Fibroblast of villous mesenchyme (primary cell): ENCODE measurements at regions not wholly inside any gene's neighbourhood (a gene's known extent, or its start where the extent isn't known, plus 50 kb on each side); places are given as distances from the start of the nearest gene placed in this dataset.

Experiments used
- DNase-seq: peaks from one replicate; pipeline ENCODE4 v3.0.0-alpha.2; 2010; ENCODE audit warnings: low read depth
- H3K4me3 ChIP-seq: 2 replicates; pipeline ENCODE4 v1.5.1; 2011; ENCODE audit warnings: low read depth, mild to moderate bottlenecking, low read length
- TF ChIP-seq, protein P1 (sequence below): IDR thresholded peaks from 2 replicates; pipeline ENCODE4 v1.5.1; 2012; ENCODE audit warnings: low read depth, mild to moderate bottlenecking, low read length; ENCODE audit not compliant: insufficient read depth

GRCh38 chr4:129231945-129232588, 136.1 kb downstream of the C4orf33 start:
- DNase-seq, result no peak
- TF ChIP-seq, protein P1, sequence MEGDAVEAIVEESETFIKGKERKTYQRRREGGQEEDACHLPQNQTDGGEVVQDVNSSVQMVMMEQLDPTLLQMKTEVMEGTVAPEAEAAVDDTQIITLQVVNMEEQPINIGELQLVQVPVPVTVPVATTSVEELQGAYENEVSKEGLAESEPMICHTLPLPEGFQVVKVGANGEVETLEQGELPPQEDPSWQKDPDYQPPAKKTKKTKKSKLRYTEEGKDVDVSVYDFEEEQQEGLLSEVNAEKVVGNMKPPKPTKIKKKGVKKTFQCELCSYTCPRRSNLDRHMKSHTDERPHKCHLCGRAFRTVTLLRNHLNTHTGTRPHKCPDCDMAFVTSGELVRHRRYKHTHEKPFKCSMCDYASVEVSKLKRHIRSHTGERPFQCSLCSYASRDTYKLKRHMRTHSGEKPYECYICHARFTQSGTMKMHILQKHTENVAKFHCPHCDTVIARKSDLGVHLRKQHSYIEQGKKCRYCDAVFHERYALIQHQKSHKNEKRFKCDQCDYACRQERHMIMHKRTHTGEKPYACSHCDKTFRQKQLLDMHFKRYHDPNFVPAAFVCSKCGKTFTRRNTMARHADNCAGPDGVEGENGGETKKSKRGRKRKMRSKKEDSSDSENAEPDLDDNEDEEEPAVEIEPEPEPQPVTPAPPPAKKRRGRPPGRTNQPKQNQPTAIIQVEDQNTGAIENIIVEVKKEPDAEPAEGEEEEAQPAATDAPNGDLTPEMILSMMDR, result no peak
- H3K4me3 ChIP-seq, result no peak overlapping the region

DNA sequence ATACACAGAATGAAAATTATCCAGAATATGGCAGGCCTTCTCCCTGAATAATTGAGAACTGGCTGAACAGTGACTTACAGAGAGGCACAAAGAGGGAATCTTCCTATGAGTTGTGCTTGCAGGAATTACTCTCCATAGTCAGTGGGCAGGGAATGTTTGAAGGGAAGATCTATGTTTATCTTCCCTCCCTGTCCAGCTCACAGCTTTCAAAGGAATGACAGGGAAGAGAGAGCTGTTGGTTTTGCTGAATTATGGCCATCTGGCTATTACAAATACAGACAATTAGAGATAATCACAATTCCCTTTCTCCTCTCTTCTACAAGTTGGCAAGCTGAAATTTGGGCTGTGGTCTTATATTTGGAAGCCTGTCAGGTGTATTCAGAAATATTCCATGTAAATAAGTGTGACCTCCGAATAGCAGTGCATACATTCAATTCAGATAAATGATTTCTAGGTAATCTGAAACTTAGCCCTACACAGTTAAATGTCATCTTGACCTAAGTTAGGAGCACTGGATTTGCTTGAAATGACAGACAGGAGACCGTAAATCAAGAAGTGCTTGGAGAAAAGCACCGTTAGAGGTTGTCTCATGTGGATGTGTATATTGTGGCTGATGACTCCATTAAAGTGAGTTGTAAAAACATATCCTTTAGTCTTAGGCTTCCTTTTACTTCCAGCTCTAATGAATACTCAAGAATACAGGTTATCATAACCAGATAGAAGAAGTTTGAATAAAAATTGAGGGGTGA, 136.8 kb downstream of the C4orf33 start:
- DNase-seq, result no peak
- TF ChIP-seq, protein P1, result no peak

GRCh38 chr4:129233691-129234090, 137.7 kb downstream of the C4orf33 start:
- TF ChIP-seq, protein P1, result no peak
- no peak overlapping the region for H3K4me3 ChIP-seq
- DNase-seq, result no peak

More for the DNA sequence above, 136.8 kb downstream of the C4orf33 start:
- H3K4me3 ChIP-seq, result no peak overlapping the region

DNA sequence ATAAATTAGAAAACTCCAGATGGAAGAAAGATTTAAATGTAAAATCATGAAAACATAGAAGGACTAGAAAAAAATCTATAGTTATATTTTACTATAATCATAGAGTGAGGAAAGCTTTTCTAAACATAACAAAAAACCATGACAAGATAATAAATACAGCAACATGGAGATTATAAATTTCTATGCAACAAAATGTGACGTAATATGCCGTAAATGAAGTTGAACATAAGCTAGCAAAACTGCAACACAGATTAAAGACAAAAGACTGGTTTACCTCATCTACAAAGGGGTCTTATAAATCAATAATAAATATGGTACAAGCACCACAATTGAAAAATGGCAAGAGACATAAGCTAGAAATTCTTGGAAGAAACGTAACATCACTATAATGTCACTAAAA, 140.4 kb downstream of the C4orf33 start:
- TF ChIP-seq, protein P1, result no peak
- no peak overlapping the region for H3K4me3 ChIP-seq
- no peak for DNase-seq

DNA sequence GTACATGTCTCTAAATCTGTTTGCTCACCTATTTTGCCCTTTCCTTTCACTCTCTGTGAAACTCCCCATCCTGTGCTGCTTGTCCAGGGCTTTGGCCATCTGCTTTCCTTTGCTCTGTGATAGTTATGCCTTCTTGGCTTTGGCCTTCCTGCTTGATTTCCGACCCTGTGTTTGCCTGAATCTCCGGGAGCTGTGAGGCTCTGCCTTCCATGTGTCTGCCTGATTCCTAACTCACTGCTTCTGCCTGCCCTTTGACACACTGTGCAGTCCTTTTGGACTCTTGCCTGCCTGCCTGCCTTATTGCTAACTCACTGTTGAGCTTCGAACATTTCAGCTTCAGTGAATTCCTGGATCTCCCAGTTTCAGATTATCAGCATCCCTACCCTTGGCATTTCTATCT, 143.1 kb downstream of the C4orf33 start:
- TF ChIP-seq, protein P1, result no peak
- DNase-seq, result peak; percentile 24
- H3K4me3 ChIP-seq, result no peak overlapping the region

GRCh38 chr4:129240816-129241215, 144.9 kb downstream of the C4orf33 start:
- no peak for DNase-seq
- H3K4me3 ChIP-seq, result no peak overlapping the region
- TF ChIP-seq, protein P1, result no peak

GRCh38 chr4:129246145-129246544, 150.2 kb downstream of the C4orf33 start:
- no peak overlapping the region for H3K4me3 ChIP-seq
- TF ChIP-seq, protein P1, result no peak
- DNase-seq, result no peak
